HFFc6 (cell line): ENCODE measurements at regions not wholly inside any gene's neighbourhood (a gene's known extent, or its start where the extent isn't known, plus 50 kb on each side); places are given as distances from the start of the nearest gene placed in this dataset.

Experiments used
- DNase-seq: peaks from one replicate; pipeline ENCODE4 v3.0.0-alpha.2; 2018
- H3K27ac Mint-ChIP-seq: 2 replicates; pipeline ENCODE4 v1.8.0; 2020; ENCODE audit warnings: mild to moderate bottlenecking, mixed read lengths
- H3K27me3 Mint-ChIP-seq: 2 replicates; pipeline ENCODE4 v1.8.0; 2021; ENCODE audit warnings: mild to moderate bottlenecking, moderate library complexity, mixed read lengths; ENCODE audit not compliant: insufficient read depth
- H3K36me3 Mint-ChIP-seq: 2 replicates; pipeline ENCODE4 v1.8.0; 2021; ENCODE audit warnings: low read depth, mixed read lengths
- H3K4me1 Mint-ChIP-seq: 2 replicates; pipeline ENCODE4 v1.8.0; 2020; ENCODE audit warnings: low read depth, mixed read lengths
- H3K4me3 Mint-ChIP-seq: 2 replicates; pipeline ENCODE4 v1.8.0; 2020; ENCODE audit warnings: mild to moderate bottlenecking, moderate library complexity, mixed read lengths
- H3K9me3 Mint-ChIP-seq: 2 replicates; pipeline ENCODE4 v1.8.0; 2020; ENCODE audit warnings: mild to moderate bottlenecking, mixed read lengths
- TF ChIP-seq, protein P1 (sequence below): fragments of 200-600 bp; sonication (generic); IDR thresholded peaks from 2 replicates; pipeline ENCODE4 v1.5.0; 2021; ENCODE audit warnings: antibody characterized with exemption, mild to moderate bottlenecking

DNA sequence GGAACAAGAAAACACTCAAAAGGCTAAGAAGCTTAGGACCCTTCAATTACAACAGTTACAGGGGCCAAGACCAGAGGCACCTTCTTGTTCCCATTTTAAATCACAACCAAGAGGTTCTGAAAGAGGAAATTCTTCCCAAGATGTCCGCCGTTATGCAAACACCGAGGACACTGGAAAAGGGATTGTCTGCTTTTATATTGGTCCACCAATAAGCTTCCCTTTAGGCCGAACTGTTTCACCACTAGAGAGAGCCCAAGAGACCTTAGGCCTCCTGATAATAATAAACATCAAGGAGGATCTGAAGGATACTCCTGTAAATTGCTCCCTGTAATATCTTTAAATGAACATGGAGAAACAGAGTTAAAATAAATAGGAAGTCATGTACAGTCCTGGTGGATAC is 92.6 kb upstream of the NLRP2B start:
- Mint-ChIP-seq H3K4me1 (no peaks in the 10 kb centered on the region), H3K9me3 (no peaks in the 10 kb centered on the region), H3K27me3 (no peaks in the 10 kb centered on the region), H3K27ac (no peak overlapping the region), H3K4me3 (no peak overlapping the region), H3K36me3 (no peaks in the 10 kb centered on the region)
- TF ChIP-seq, protein P1, sequence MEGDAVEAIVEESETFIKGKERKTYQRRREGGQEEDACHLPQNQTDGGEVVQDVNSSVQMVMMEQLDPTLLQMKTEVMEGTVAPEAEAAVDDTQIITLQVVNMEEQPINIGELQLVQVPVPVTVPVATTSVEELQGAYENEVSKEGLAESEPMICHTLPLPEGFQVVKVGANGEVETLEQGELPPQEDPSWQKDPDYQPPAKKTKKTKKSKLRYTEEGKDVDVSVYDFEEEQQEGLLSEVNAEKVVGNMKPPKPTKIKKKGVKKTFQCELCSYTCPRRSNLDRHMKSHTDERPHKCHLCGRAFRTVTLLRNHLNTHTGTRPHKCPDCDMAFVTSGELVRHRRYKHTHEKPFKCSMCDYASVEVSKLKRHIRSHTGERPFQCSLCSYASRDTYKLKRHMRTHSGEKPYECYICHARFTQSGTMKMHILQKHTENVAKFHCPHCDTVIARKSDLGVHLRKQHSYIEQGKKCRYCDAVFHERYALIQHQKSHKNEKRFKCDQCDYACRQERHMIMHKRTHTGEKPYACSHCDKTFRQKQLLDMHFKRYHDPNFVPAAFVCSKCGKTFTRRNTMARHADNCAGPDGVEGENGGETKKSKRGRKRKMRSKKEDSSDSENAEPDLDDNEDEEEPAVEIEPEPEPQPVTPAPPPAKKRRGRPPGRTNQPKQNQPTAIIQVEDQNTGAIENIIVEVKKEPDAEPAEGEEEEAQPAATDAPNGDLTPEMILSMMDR = no peak
- no peak for DNase-seq

DNA sequence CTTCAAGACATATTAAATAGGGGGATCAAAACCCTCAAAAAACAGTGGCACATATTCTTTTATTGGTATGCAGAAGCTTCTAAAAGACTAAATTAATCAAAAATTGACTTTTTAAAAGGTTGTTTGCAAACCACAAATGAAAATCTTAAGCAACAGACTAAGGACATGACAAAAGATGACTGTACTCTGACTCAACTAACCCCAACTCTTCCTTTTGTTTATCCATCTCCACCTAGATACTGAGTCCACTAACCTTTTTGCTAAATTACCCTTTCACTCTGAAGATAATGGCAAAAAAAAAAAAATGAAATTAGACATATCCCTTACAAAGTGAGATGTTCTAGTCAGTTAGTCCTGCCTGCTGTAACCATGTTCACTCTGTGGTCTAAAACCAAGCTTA is 91.6 kb upstream of the NLRP2B start:
- Mint-ChIP-seq H3K27me3 (no peaks in the 10 kb centered on the region), H3K27ac (no peak overlapping the region), H3K9me3 (no peaks in the 10 kb centered on the region), H3K4me3 (no peak overlapping the region), H3K4me1 (no peaks in the 10 kb centered on the region), H3K36me3 (no peaks in the 10 kb centered on the region)
- TF ChIP-seq, protein P1 = no peak
- no peak for DNase-seq

DNA sequence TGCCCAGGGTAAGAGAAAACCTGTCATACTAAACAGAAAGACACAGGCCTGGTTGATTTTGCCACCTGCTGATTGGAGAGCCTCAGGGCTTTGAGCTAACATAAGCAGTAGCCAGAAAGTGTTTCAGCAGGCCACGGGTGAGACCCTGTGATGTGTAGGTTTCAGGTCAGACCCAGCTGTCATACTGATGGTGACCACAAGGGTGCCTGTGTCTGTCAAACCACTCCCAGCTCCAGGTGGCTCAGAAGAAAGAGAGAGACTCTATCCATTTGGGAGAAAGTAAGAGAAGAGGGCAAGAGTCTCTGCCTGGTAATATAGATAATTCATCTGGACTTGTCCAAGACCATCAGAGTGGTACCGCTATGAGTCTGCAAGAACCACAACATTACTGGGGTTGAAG is 72.8 kb upstream of the NLRP2B start:
- TF ChIP-seq, protein P1 = no peak
- Mint-ChIP-seq H3K36me3 (no peaks in the 10 kb centered on the region), H3K27ac (no peak overlapping the region), H3K27me3 (no peaks in the 10 kb centered on the region), H3K4me1 (no peaks in the 10 kb centered on the region), H3K4me3 (no peak overlapping the region), H3K9me3 (peaks cover 7% of the 10 kb centered on the region; the same call in 1 of the 2 replicates)
- DNase-seq = no peak

DNA sequence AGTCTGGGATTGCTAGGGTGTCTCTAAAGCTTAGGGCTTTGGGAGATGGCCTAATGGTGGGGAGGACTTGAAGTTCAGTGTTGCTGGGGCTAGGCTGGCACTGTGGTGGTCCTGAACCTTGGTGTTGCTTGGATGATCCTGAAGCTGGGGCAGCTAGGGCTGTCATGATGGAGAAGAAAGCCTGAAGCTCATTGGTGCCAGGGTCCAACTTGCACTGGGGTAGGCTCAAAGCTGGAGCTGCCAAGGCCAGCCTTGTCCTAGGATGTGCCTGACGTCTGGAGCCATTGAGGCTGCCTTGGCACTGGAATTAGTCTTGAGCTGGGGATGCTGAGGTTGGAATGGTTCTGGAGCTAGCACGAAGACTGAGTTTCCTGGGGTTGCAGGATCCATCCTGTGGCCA is 61.0 kb upstream of the NLRP2B start:
- no peak overlapping the region for H3K27ac Mint-ChIP-seq
- TF ChIP-seq, protein P1 = no peak
- H3K9me3 Mint-ChIP-seq = no peaks in the 10 kb centered on the region; the same call in none of the 2 replicates
- H3K27me3 Mint-ChIP-seq = no peaks in the 10 kb centered on the region; the same call in 1 of the 2 replicates
- no peaks in the 10 kb centered on the region for H3K4me1 Mint-ChIP-seq
- H3K36me3 Mint-ChIP-seq = no peaks in the 10 kb centered on the region
- H3K4me3 Mint-ChIP-seq = no peak overlapping the region
- no peak for DNase-seq

DNA sequence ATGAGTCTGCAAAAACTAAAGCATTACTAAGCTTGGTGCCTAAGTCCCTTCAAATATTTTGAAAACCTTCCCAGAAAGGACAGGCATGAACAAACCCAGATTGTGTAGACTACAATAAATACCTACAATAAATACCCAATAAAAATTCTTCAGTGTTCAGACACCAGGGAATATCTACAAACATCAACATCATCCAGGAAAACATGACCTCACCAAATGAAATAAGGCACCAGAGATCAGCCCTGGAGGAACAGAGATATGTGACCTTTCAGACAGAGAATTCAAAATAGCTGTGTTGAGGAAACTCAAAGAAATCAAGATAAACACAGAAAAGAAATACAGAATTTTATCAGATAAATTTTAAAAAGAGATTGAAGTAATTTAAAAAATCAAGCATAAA is 57.8 kb upstream of the NLRP2B start:
- DNase-seq = no peak
- Mint-ChIP-seq H3K4me3 (no peak overlapping the region), H3K9me3 (no peaks in the 10 kb centered on the region; the same call in none of the 2 replicates), H3K27me3 (no peaks in the 10 kb centered on the region; the same call in 1 of the 2 replicates), H3K36me3 (no peaks in the 10 kb centered on the region), H3K27ac (no peak overlapping the region), H3K4me1 (no peaks in the 10 kb centered on the region)
- TF ChIP-seq, protein P1 = no peak
